ENCODE measurements at regions not wholly inside any gene's neighbourhood (a gene's known extent, or its start where the extent isn't known, plus 50 kb on each side); places are given as distances from the start of the nearest gene placed in this dataset.

- DNase-seq (ENCODE audit: low read depth in 2 of 2), result no peak
Measured at GRCh38 chr9:88734527-88734926, 199.5 kb downstream of the NXNL2 start.

- no peak for DNase-seq (ENCODE audit: low read depth in 2 of 2)
Measured at GRCh38 chr9:88736136-88736637, 201.2 kb downstream of the NXNL2 start.

- DNase-seq (ENCODE audit: low read depth in 2 of 2), result no peak
Measured at GRCh38 chr9:88737031-88737430, 202.1 kb downstream of the NXNL2 start.

- DNase-seq (ENCODE audit: low read depth in 2 of 2), result no peak
Measured at GRCh38 chr9:88737876-88738275, 202.9 kb downstream of the NXNL2 start.

GRCh38 chr9:88738709-88739108, 203.7 kb downstream of the NXNL2 start:
- DNase-seq (ENCODE audit: low read depth in 2 of 2), result no peak

GRCh38 chr9:88739373-88739772, 204.4 kb downstream of the NXNL2 start:
- DNase-seq (ENCODE audit: low read depth in 2 of 2), result no peak

GRCh38 chr9:88740844-88741243, 205.9 kb downstream of the NXNL2 start:
- DNase-seq (ENCODE audit: low read depth in 2 of 2), result no peak

- no peak for DNase-seq (ENCODE audit: low read depth in 2 of 2)
Measured at GRCh38 chr9:88741335-88741734, 206.4 kb downstream of the NXNL2 start.

- no peak for DNase-seq (ENCODE audit: low read depth in 2 of 2)
Measured at GRCh38 chr9:88742483-88742882, 207.5 kb downstream of the NXNL2 start.

GRCh38 chr9:88742905-88743304, 207.9 kb downstream of the NXNL2 start:
- no peak for DNase-seq (ENCODE audit: low read depth in 2 of 2)

- DNase-seq (ENCODE audit: low read depth in 2 of 2), result no peak
Measured at GRCh38 chr9:88745276-88746001, 210.5 kb downstream of the NXNL2 start.

- no peak for DNase-seq (ENCODE audit: low read depth in 2 of 2)
Measured at GRCh38 chr9:88746029-88746742, 211.2 kb downstream of the NXNL2 start.

- DNase-seq (ENCODE audit: low read depth in 2 of 2), result no peak
Measured at GRCh38 chr9:88746743-88747398, 211.9 kb downstream of the NXNL2 start.

- no peak for DNase-seq (ENCODE audit: low read depth in 2 of 2)
Measured at GRCh38 chr9:88747768-88748167, 212.8 kb downstream of the NXNL2 start.

GRCh38 chr9:88748566-88749261, 213.7 kb downstream of the NXNL2 start:
- no peak for DNase-seq (ENCODE audit: low read depth in 2 of 2)

GRCh38 chr9:88749420-88749819, 214.4 kb downstream of the NXNL2 start:
- no peak for DNase-seq (ENCODE audit: low read depth in 2 of 2)

- no peak for DNase-seq (ENCODE audit: low read depth in 2 of 2)
Measured at GRCh38 chr9:88750832-88751360, 215.9 kb downstream of the NXNL2 start.

GRCh38 chr9:88751781-88752180, 216.8 kb downstream of the NXNL2 start:
- no peak for DNase-seq (ENCODE audit: low read depth in 2 of 2)

GRCh38 chr9:88753691-88754367, 218.9 kb downstream of the NXNL2 start:
- no peak for DNase-seq (ENCODE audit: low read depth in 2 of 2)

- DNase-seq (ENCODE audit: low read depth in 2 of 2), result no peak
Measured at GRCh38 chr9:88754452-88754851, 219.5 kb downstream of the NXNL2 start.

- DNase-seq (ENCODE audit: low read depth in 2 of 2), result no peak
Measured at GRCh38 chr9:88754886-88755285, 219.9 kb downstream of the NXNL2 start.
